Nephron progenitor cell (in vitro differentiated cells): ENCODE measurements at regions not wholly inside any gene's neighbourhood (a gene's known extent, or its start where the extent isn't known, plus 50 kb on each side); places are given as distances from the start of the nearest gene placed in this dataset.

ENCODE experiments used
- DNase-seq: peaks from one replicate; pipeline ENCODE4 v3.0.0; 2021
- H3K27ac Mint-ChIP-seq: 2 replicates; pipeline ENCODE4 v1.8.0; 2021; ENCODE audit warnings: mild to moderate bottlenecking, moderate library complexity, mixed read lengths
- H3K27me3 Mint-ChIP-seq: 2 replicates; pipeline ENCODE4 v1.8.0; 2021; ENCODE audit warnings: mild to moderate bottlenecking, low read depth, mixed read lengths; ENCODE audit not compliant: poor library complexity
- H3K36me3 Mint-ChIP-seq: 2 replicates; pipeline ENCODE4 v1.8.0; 2021; ENCODE audit warnings: low read depth, mixed read lengths
- H3K4me1 Mint-ChIP-seq: 2 replicates; pipeline ENCODE4 v1.8.0; 2021; ENCODE audit warnings: mixed read lengths
- H3K4me3 Mint-ChIP-seq: 2 replicates; pipeline ENCODE4 v1.8.0; 2021; ENCODE audit warnings: mild to moderate bottlenecking, moderate library complexity, mixed read lengths
- H3K9me3 Mint-ChIP-seq: 2 replicates; pipeline ENCODE4 v1.8.0; 2021; ENCODE audit warnings: mild to moderate bottlenecking, moderate library complexity, mixed read lengths
- CTCF ChIP-seq: fragments of 200-600 bp; sonication (generic); IDR thresholded peaks from 2 replicates; pipeline ENCODE4 v1.5.0; 2021; ENCODE audit warnings: antibody characterized with exemption

- no peak for TF ChIP-seq CTCF
- H3K27me3 Mint-ChIP-seq, result peaks cover 8% of the 10 kb centered on the region
- H3K36me3 Mint-ChIP-seq, result no peaks in the 10 kb centered on the region
- H3K27ac Mint-ChIP-seq, result no peak overlapping the region
- DNase-seq, result no peak
- H3K4me1 Mint-ChIP-seq, result peaks cover 23% of the 10 kb centered on the region
- no peak overlapping the region for H3K4me3 Mint-ChIP-seq
- H3K9me3 Mint-ChIP-seq, result no peaks in the 10 kb centered on the region
Observed at GRCh38 chr3:188047536-188047935, 106.4 kb upstream of the LPP start.

- peaks cover 12% of the 10 kb centered on the region for H3K27me3 Mint-ChIP-seq
- peaks cover 32% of the 10 kb centered on the region for H3K4me1 Mint-ChIP-seq
- H3K36me3 Mint-ChIP-seq, result no peaks in the 10 kb centered on the region
- H3K27ac Mint-ChIP-seq, result no peak overlapping the region
- no peaks in the 10 kb centered on the region for H3K9me3 Mint-ChIP-seq
- no peak for DNase-seq
- no peak for TF ChIP-seq CTCF
- no peak overlapping the region for H3K4me3 Mint-ChIP-seq
Observed at GRCh38 chr3:188049606-188050530, 104.1 kb upstream of the LPP start.

GRCh38 chr3:188051801-188052168, 102.2 kb upstream of the LPP start:
- DNase-seq, result no peak
- Mint-ChIP-seq H3K27ac (peak overlapping the region; percentile 30), H3K9me3 (no peaks in the 10 kb centered on the region), H3K4me3 (no peak overlapping the region), H3K27me3 (peaks cover 8% of the 10 kb centered on the region), H3K36me3 (no peaks in the 10 kb centered on the region), H3K4me1 (peaks cover 32% of the 10 kb centered on the region)
- TF ChIP-seq CTCF, result no peak

- Mint-ChIP-seq H3K4me3 (peak overlapping the region; percentile 10), H3K9me3 (no peaks in the 10 kb centered on the region), H3K27me3 (peaks cover 8% of the 10 kb centered on the region), H3K36me3 (no peaks in the 10 kb centered on the region), H3K4me1 (peaks cover 32% of the 10 kb centered on the region), H3K27ac (peak overlapping the region; percentile 86)
- peak; percentile 62 for DNase-seq
- peak; percentile 19 for TF ChIP-seq CTCF
Observed at GRCh38 chr3:188052169-188053035, 101.6 kb upstream of the LPP start.

GRCh38 chr3:188053036-188053340, 101.0 kb upstream of the LPP start:
- H3K27ac Mint-ChIP-seq, result no peak overlapping the region
- H3K4me3 Mint-ChIP-seq, result no peak overlapping the region
- no peak for TF ChIP-seq CTCF
- peaks cover 32% of the 10 kb centered on the region for H3K4me1 Mint-ChIP-seq
- H3K9me3 Mint-ChIP-seq, result no peaks in the 10 kb centered on the region
- no peaks in the 10 kb centered on the region for H3K36me3 Mint-ChIP-seq
- no peak for DNase-seq
- H3K27me3 Mint-ChIP-seq, result peaks cover 8% of the 10 kb centered on the region
